Brain microvascular endothelial cell (primary cell): ENCODE measurements at regions not wholly inside any gene's neighbourhood (a gene's known extent, or its start where the extent isn't known, plus 50 kb on each side); places are given as distances from the start of the nearest gene placed in this dataset.

Source experiments
- DNase-seq: peaks from one replicate; pipeline ENCODE4 v3.0.0-alpha.2; 2020
- H3K27ac ChIP-seq: fragments of 250-450 bp; sonication (Bioruptor Pico); 2 replicates; pipeline ENCODE4 v1.5.1; 2020; ENCODE audit warnings: mild to moderate bottlenecking, moderate library complexity
- H3K27me3 ChIP-seq: fragments of 250-450 bp; sonication (Bioruptor Pico); replicated peaks from 2 replicates; pipeline ENCODE4 v1.5.1; 2020; ENCODE audit warnings: mild to moderate bottlenecking
- H3K36me3 ChIP-seq: fragments of 250-450 bp; sonication (Bioruptor Pico); replicated peaks from 2 replicates; pipeline ENCODE4 v1.5.1; 2020; ENCODE audit warnings: mild to moderate bottlenecking
- H3K4me3 ChIP-seq: 2 replicates; pipeline ENCODE4 v1.5.1; 2011; ENCODE audit warnings: low read depth, mild to moderate bottlenecking, control low read depth, low read length, moderate library complexity
- CTCF ChIP-seq: IDR thresholded peaks from 2 replicates; pipeline ENCODE4 v1.5.1; 2011; ENCODE audit warnings: low read depth, mild to moderate bottlenecking, moderate library complexity, low read length, control low read depth, inconsistent platforms; ENCODE audit errors: missing control alignments
- in situ Hi-C: cut with HindIII; loops from 2 replicates; pipeline ENCODE4 v1.10.0; 2017; ENCODE audit warnings: low sequenced_read_pairs, low pct_ligation_motif_present

- no peak for TF ChIP-seq CTCF
- no peak for DNase-seq
- H3K27me3 ChIP-seq = no peaks in the 10 kb centered on the region
- no peak overlapping the region for H3K27ac ChIP-seq
- in situ Hi-C loops = no loop called here
- no peak overlapping the region for H3K4me3 ChIP-seq
- H3K36me3 ChIP-seq = no peaks in the 10 kb centered on the region
Observed at GRCh38 chr6:103855750-103856149, 1004.0 kb downstream of the HACE1 start.

DNA sequence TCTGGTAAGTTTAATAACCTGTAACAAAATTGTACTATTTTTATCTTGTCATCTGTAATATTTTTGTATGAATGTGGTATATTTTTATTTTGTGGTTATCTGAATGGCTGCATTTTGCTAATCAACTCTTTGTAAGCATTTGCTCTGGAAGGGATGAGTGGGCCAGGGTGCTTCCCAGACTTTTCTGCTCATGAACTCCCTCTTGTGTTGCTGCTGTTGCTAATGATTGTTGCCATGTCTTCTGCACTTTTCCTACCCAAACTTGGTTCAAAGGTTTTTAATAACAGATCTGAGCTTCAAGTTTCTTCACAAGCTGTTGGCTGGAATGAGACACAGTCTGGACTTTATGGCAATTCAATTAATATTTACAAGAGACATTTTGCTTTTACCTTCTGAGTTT lies 1005.7 kb downstream of the HACE1 start:
- H3K36me3 ChIP-seq = no peaks in the 10 kb centered on the region
- no peak overlapping the region for H3K4me3 ChIP-seq
- H3K27me3 ChIP-seq = no peaks in the 10 kb centered on the region
- H3K27ac ChIP-seq = no peak overlapping the region
- in situ Hi-C loops = no loop called here
- no peak for DNase-seq
- no peak for TF ChIP-seq CTCF

- in situ Hi-C loops = no loop called here
- TF ChIP-seq CTCF = no peak
- no peak overlapping the region for H3K27ac ChIP-seq
- no peaks in the 10 kb centered on the region for H3K27me3 ChIP-seq
- no peak for DNase-seq
- H3K4me3 ChIP-seq = no peak overlapping the region
- H3K36me3 ChIP-seq = no peaks in the 10 kb centered on the region
Observed at GRCh38 chr6:103838457-103838856, 1021.3 kb downstream of the HACE1 start.

DNA sequence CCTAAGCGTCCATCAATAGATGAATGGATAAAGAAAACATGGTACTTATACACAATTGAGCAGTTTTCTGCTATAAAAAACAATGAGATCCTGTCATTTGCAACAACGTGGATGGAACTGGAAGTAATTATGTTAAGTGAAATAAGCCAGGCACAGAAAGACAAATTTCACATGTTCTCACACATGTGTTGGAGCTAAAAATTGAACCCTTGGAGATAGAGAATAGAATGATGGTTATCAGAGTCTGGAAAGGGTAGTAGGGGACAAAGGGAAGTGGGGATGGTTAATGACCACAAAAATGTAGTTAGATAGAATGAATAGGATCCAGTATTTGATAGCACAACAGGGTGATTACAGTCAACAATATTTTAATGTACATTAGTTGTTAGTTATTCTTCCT lies 1033.5 kb downstream of the HACE1 start:
- DNase-seq = no peak
- TF ChIP-seq CTCF = no peak
- no peak overlapping the region for H3K4me3 ChIP-seq
- no peaks in the 10 kb centered on the region for H3K27me3 ChIP-seq
- H3K36me3 ChIP-seq = no peaks in the 10 kb centered on the region
- H3K27ac ChIP-seq = no peak overlapping the region
- in situ Hi-C loops = no loop called here

DNA sequence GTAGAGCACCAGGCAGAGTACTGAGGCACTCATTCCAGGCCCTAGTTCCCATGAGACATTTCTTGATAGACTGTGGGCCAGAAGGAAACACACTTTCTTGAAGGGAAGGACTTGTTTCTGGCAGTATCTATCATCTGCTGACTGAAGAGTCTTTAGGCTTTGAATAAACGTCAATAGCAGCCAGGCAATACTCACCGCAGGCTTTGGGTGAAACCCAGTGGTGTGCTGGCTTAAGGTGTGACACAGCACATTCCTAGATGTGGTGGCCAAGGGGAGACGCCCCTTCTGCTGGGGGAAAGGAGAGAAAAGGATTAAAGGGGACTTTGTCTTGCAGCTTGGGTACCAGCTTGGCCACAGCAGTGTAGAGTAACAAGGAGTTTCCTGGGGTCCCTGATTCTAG lies 1039.6 kb downstream of the HACE1 start:
- in situ Hi-C loops = no loop called here
- Histone ChIP-seq H3K36me3 (no peaks in the 10 kb centered on the region), H3K4me3 (no peak overlapping the region), H3K27me3 (no peaks in the 10 kb centered on the region), H3K27ac (no peak overlapping the region)
- TF ChIP-seq CTCF = no peak
- no peak for DNase-seq

GRCh38 chr6:103819509-103819908 lies 1040.2 kb downstream of the HACE1 start:
- no peak for TF ChIP-seq CTCF
- H3K4me3 ChIP-seq = no peak overlapping the region
- in situ Hi-C loops = no loop called here
- no peak for DNase-seq
- H3K36me3 ChIP-seq = no peaks in the 10 kb centered on the region
- no peaks in the 10 kb centered on the region for H3K27me3 ChIP-seq
- no peak overlapping the region for H3K27ac ChIP-seq
